Activated CD8-positive, alpha-beta memory T cell treated with anti-CD3 and anti-CD28 coated beads, Interleukin-2, amount 50 U/mL, for 1 hour (primary cell): ENCODE measurements at regions not wholly inside any gene's neighbourhood (a gene's known extent, or its start where the extent isn't known, plus 50 kb on each side); places are given as distances from the start of the nearest gene placed in this dataset.
"Not testable (repeated sequence)": the region's sequence is repeated elsewhere in the genome, so short reads cannot be mapped to it uniquely, and the experiment has no call there.

Experiments used
- DNase-seq: peaks from one replicate; pipeline ENCODE4 v3.0.0-alpha.2; 2020; ENCODE audit errors: extremely low read depth

GRCh38 chr5:177857642-177858200 is 75.0 kb upstream of the FAM153A start:
- DNase-seq, result not testable (repeated sequence)

GRCh38 chr5:177856474-177856873 is 73.8 kb upstream of the FAM153A start:
- not testable (repeated sequence) for DNase-seq

GRCh38 chr5:177847914-177848313 is 65.2 kb upstream of the FAM153A start:
- DNase-seq, result not testable (repeated sequence)

GRCh38 chr5:177846598-177846997 is 63.9 kb upstream of the FAM153A start:
- DNase-seq, result not testable (repeated sequence)

DNA sequence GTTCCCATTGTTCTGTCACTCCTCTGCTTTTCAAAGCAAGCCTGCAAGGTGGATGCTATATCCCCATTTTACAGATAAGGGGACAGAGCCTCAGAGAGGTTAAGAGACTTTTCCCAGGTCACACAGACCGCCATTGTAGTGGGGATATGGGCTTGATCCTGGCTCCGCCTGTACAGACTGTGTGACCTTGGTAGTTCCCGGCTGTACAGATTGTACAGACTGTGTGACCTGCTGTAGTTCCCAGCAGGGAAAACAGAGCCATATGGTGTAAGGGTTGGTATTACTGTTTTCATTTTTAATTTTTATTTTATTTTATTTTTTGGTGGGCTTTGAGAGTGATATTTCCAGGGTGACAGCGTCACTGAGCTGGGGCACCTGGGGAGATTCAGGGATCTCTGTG is 63.2 kb upstream of the FAM153A start:
- DNase-seq, result not testable (repeated sequence)

DNA sequence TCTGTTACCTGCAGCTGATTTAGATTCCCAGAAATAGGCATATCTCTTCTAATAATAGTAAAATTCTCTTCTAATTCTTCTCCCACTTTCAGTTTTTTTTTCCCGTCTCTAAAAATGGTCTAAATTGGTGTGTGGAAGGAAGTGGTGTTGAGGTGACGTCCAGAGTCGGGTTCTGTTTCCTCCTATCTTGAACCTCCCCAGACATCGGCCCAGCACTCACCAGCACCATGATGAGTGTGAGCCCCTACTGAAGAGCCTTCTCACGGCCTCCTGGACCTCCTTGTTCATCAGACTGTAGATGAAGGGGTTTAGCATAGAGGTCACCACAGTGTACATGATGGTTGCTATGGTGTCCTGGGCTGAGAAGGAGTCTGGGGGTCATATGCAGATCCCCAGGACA is 53.5 kb upstream of the FAM153A start:
- not testable (repeated sequence) for DNase-seq
